ENCODE measurements at regions not wholly inside any gene's neighbourhood (a gene's known extent, or its start where the extent isn't known, plus 50 kb on each side); places are given as distances from the start of the nearest gene placed in this dataset.
"Not testable (repeated sequence)": the region's sequence is repeated elsewhere in the genome, so short reads cannot be mapped to it uniquely, and the experiment has no call there.

DNA sequence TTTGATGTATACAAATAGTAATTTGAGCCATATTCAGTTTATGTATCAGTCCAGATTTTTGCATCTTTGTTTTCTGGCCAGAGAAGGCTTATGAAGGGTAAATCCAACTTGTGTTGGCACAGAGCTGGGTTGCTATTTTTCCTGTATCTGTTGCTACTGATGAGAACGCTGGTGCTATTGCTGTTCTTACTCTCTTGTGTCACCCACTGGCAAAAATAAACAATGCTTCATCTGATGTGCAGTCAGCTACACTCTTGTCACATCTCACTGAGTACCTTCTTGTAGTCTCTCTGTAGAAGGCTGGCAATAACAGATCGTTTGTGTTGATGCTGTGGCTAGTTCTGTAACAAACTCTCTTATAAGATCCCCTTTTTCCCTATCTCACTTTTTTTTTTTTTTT, 323.4 kb downstream of the CDH19 start:
- no peak for DNase-seq

DNA sequence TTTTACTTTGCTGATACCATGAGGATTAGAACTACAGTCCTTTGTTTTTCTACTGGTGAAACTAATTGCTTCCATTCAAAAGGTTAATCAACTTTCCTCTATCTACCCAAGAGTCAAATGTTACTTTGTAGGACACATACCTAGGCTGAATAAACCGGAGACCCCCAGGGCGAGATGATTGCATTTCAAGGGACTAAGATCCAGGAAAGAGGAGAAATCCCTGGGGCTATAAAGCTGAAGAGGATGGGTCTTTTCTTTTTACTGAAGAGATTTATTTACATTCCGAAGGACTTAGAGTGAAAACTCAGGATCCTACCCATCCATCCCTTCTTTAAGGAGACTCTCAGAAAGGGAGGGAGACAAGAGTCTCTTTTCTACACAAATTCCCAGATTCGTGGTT, 331.9 kb downstream of the CDH19 start:
- DNase-seq (no peak), ATAC-seq (no peak)

More for the DNA sequence above, 323.4 kb downstream of the CDH19 start:
- no peak for ATAC-seq

DNA sequence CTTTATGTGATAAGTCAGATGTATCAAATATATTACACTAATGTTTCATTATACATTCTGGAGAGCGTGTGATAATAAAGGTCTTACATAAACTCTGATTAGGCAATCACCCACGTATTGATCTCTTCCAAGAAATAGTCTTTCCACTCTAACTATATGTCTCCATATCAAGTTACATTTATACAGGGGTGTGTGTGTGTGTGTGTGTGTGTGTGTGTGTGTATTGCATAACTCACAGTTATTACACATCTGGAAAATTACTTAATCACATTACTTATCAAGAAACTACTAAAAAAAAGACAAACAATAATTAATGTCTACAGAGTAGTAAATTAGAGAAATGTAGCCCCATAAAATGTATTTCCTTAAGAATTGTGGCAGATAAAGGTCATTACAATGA, 339.8 kb downstream of the CDH19 start:
- ATAC-seq (no peak), DNase-seq (no peak)

DNA sequence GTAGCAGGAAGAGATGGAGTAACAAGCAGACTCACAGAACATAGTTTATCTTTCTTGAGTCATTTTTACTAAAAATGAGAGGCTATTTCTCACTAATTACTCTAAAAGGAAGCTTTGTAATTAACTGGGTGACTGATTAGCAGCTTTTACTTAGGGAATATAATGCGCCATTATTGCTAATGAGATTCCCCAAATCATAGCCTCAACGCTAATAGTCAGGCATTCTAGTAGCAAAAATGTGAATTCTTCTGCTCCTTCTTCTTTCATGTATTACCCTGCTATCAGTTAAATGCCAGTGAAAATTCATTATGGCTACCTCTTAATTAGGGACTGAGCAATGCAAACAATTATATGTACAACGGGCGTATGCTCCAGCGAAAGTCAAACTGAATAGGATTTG, 349.8 kb downstream of the CDH19 start:
- DNase-seq (no peak), ATAC-seq (no peak)

DNA sequence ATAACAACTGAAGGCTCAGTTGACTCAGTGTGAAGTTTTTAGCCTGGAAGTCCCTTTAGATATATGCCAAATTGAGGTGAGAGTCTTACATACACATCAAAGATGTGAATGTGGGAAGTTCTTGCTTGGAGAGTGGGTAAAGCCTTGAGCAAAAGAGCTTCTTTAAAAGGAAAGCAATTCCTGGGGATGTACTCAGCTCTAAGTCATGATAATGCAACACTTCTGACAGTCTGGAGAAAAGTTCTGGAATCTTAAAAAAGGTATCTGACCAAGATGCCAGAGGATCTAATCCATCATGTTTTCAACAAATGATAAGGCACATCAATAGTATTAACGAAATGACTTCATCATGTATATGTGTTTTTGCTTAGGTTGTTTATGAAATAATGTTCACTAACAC, 351.2 kb downstream of the CDH19 start:
- ATAC-seq (no peak), DNase-seq (no peak)

DNA sequence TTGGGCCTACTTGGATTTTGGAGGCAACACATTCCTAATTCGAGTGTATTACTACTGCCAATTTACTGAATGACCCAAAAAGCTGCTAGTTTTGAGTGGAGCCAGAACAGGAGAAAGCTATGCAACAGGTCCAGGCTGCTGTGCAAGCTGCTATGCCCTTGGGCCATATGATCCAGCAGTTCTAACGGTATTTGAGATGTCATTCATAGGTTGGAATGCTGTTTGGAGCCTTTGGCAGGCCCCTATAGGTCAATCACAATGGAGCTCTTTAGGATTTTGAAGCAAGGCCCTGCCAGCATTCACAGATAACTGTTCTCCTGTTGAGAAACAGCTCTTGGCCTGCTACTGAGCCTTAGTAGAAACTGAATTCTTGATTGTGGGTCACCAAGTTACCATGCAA, 368.7 kb downstream of the CDH19 start:
- ATAC-seq: no peak
- no peak for DNase-seq

DNA sequence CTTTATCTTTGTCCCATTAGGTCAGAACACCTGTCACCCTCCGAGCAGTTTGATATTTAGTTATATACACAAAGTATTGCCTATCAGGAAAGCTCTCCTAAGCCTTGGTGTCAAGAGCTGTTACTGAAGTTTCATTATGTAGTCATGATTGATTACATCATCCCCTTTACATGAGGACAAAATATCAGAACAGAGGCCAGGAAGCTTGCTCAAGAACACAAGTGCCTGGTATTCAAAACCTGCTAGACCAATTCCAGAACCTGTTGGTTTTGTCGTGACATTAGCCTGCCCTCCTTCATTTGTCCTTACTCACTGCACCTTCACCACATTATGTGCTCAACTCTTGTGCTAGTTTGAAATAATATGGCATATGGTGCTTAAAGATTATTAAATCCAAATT, 377.1 kb downstream of the CDH19 start:
- ATAC-seq: no peak
- DNase-seq: no peak

DNA sequence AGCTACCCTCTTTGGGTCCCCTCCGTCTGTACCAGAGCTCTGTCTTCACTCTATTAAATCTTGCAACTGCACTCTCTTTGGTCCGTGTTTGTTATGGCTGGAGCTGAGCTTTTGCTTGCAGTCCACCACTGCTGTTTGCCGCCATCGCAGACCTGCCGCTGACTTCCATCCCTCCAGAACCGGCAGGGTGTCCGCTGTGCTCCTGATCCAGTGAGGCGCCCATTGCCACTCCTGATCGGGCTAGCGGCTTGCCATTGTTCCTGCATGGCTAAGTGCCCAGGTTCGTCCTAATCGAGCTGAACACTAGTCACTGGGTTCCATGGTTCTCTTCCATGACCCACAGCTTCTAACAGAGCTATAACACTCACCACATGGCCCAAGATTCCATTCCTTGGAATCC, 380.6 kb downstream of the CDH19 start:
- not testable (repeated sequence) for ATAC-seq, DNase-seq

DNA sequence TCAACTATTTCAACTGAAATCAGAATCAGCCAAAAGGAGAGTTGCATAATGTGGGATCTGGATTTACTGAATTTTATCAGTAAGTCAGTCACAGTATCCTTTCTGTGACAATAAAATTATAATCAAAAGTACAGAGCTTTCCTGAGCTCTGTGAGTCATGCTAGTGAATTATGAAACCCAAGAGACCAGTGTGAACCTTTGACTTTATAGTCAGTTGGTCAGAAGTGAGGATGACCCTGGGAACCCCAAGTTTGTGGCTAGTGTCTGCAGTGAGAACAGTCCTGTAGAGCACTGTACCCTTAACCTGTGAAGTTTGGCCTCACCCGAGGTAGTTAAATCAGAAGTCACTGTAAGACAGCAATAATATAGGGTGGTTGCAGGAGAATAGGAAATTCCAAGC, 381.7 kb downstream of the CDH19 start:
- no peak for DNase-seq
- no peak for ATAC-seq

DNA sequence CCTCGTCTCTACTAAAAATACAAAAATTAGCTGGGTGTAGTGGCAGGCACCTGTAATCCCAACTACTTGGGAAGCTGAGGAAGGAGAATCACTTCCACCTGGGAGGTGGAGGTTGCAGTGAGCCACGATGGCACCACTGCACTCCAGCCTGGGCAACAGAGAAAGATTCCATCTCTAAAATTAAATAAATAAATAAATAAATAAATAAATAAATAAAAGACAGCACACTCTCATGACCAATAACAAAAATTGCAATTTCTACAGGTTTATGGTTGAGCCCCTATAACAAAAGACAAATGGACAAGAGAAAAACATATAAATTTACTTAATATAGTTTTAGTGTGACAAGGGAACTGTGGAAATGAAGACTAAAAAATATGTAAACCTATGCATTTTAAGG, 384.1 kb downstream of the CDH19 start:
- ATAC-seq: no peak
- DNase-seq: no peak

DNA sequence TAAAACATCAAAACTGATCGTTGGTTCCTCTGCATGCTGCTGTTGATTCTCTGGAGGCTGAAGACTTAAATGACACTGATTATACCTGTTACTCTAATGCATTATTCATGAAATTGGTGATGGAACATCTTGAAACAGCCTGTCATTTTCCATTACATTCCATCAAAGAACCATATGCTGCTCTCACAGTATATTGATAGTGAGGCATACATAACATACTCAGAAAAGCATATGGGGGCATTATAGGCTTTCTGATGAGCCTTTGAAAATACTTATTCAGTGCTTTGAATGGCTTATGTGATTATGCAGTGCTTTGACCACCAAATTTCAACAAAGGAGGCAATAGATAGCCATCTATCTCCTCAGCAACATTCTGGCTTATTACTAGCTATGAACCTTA, 392.1 kb downstream of the CDH19 start:
- ATAC-seq (no peak), DNase-seq (no peak)

DNA sequence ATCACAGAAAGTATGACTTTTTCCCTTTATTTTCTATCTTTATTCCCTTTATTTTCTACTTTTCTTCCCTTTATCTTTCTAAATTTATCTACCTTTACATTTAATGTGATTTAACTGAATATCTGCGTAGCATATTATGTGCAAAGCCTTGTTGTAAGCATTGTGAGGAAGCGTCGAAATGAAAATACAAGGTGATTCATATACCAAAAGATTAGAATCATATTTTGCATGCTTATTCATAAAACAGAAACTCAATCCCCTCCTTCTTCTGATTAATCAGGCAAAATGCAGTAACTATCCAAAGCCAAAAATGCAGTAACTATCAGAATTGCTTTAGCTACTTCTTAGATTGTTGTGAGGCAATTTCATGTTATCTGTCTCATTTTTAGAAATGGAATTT, 393.0 kb downstream of the CDH19 start:
- ATAC-seq (no peak), DNase-seq (no peak)

DNA sequence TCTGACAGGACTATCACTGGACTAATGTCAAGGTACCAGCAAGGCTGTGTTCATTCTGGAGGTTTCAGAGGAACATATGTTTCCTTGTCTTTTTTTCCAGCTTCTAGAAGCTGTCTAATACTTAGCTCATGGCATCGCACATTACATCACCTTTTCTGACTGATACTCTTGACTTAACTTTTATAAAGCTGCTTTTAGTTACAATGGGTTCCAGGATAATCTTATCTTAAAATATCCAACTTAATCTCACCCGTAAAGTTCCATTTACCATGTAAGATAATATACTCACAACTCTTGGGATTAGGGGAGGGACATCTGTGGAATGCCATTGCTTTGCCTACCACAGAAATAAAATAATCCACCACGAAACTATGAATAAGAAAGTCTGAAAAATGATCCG, 394.2 kb downstream of the CDH19 start:
- DNase-seq: no peak
- no peak for ATAC-seq

DNA sequence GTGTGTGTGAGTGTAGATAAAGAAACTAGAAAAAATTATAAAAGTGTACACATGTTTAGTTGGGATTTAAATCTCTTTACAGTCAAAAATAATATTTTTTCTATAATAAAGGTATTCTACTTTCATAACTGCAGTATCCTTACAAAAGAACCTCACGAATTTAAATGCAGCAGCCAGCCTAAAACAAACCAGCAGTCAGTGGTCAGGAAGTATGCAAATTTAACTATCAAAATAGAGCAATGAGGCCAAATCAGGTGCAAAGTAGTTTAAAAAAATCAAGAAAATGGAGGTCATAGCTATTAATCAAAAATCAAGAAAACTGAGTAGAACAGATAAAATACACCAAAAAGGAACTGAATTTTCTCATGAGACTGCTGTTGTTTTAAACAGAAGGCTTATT, 407.1 kb downstream of the CDH19 start:
- ATAC-seq: no peak
- no peak for DNase-seq

DNA sequence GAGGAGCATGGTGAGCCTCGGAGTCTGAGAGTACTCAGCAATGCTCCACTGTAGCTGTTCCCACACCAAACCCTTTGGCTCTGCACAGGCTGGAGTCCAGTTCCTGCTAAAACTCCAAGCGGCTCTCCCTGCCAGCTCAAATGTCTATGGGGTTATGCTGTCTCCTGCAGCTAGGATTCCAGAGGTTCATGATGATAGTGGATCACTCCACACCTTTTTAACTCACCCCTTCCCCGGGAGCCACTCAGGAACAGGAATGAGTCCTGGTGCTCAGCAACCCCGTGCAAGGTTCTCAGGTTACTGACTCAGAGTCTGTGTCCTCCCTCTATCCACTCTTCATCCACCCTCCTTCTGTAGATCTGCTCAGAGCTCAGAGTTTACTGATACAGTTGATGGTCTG, 410.0 kb downstream of the CDH19 start:
- ATAC-seq (no peak), DNase-seq (no peak)

DNA sequence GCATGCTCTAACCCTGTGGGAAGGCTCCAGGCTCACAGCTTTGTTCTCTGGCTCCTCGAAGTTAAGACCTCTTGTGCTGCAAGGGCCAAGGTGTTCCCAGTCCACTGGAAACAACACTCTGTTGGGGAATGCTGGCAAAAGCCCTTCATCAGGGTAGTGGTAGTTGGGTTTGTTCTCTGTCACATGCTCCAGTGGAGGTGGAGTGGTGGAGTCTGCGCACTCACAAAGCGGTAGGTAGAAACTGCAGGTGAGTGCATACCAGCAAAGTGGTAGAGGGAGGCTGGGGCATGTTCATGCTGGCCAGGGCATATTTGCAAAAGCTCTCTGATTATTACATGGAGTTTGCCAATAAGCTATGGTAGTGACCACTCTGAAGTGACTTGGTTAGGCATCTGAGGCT, 410.5 kb downstream of the CDH19 start:
- no peak for DNase-seq
- no peak for ATAC-seq

DNA sequence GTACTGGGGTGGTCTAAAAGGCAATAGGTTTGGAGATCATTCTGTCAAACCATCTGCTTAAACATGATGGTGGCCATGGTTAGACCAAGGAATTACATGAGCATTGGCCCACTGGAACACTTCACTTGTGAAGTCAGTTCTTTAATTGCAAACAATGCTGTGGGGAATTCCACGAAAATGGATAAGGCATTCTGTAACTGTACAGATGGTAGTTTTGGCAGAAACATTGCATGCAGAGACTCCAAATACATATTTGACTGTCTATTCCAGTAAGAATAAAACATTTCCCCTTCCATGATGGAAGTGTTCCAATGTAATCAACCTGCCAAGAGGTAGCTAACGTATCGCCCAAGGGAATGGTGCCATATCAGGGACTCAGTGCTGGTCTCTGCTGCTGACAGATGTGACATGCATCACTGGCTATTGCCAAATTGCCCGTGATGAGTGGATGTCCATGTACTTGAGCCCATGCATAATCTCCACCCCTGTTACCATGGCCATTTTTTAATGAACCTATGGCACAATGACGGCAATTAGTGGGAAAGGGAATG, 417.9 kb downstream of the CDH7 start:
- ATAC-seq (no peak), DNase-seq (no peak)

DNA sequence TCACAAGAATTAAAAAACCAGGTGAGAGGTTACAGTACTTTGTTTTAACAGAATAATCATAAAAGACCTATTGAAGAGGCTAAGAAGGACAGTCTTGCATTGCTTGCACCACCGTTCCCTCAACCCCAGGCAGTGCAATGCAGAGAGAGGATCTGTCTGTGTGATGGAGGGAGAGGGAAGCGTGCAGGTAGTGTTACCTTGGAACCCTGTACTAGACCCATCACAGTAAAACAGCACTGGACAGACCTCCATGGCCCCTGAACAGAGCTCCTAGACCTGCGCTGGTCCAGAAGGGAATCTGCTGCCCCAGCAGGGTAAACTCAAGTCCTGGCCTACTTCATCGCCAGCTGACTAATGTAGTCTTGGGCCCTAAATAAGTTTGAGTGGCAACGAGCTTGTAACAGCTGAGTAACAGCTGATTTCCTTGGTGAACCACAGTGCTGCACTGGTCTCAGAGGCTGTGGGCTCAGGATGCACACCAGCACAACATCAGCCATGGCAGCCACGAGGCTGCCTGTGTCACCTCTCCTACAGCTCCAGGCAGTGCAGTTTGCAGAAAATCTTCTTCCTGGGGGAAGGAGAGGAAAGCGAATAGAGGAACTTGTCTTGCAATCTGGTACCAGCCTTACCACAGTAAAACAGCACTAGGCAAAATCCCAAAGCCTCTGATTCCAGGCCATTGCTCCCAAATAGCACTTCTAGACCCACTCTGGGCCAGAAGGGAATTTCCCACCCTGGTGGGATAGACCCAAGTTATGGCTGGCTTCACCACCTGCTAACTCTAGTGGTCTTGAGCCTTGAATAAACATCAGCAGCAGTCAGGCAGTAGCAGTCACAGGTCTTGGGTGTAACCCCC, 417.2 kb downstream of the CDH7 start:
- ATAC-seq: no peak

DNA sequence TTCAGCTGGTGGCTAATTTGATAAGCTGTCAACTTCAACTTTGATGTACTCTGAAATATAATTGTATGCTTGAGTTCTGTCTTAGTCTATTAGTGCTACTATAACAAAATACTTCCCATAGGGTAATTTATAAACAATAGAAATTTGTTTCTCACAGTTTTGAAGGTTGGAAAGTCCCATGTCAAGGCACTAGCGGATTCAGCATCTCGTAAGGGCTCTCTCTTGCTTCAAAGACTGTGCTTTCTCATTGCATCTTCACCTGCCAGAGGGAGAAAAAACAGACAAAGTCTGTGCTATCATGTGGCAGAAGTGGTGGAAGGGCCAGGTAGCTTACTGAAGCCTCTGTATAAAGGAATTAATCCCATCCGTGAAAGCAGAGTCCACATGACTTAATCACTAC, 409.2 kb downstream of the CDH7 start:
- no peak for DNase-seq
- no peak for ATAC-seq

More for the DNA sequence above, 417.2 kb downstream of the CDH7 start:
- DNase-seq: no peak

DNA sequence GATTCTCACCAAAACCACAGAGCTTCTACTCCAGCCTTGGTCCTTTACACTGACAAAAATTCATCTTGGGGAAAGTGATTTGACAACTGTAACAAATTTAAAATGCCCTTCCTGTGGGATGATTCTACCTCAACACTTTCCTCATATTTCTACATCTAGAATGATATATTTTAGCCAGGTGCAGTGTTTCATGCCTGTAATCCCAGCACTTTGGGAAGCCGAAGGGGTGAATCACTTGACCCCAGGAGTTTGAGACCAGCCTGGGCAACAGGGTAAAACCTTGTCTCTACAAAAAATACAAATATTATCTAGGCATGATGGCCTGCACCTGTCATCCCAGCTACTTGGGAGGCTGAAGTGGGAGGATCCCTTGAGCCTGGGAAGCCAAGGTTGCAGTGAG, 408.6 kb downstream of the CDH7 start:
- ATAC-seq: no peak
- no peak for DNase-seq

DNA sequence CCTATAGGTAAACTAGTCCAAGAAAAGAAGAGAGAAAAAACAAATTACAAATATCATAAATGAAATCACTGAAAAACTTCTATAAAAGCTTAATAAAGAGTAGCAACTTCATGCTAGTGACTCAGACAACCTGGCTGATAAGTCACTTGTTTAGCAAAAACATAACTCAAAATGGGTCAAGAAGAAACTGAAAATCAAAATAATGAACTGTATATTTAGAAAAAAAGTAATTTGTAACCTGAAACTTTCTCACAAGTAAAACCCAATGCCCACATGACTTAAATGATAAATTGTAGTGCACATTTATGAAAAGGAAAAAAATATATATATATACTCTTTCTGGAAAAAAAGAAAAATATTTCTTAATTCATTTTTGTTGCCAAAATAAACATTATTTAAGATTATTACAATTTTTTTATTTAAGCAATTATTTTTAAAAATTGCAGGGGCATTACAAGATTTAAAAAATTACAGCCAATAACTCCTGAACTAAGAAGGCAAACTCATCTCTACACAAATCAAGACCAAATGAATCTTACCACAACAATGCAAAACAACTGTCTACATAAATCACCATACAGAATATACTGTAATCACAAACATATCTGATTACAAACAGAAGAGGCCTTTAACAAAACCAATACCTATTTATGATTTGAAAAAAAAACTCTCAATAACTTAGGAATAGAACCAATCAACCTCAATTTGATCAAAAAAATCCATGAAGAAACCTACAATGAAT, 406.3 kb downstream of the CDH7 start:
- ATAC-seq (no peak), DNase-seq (no peak)

DNA sequence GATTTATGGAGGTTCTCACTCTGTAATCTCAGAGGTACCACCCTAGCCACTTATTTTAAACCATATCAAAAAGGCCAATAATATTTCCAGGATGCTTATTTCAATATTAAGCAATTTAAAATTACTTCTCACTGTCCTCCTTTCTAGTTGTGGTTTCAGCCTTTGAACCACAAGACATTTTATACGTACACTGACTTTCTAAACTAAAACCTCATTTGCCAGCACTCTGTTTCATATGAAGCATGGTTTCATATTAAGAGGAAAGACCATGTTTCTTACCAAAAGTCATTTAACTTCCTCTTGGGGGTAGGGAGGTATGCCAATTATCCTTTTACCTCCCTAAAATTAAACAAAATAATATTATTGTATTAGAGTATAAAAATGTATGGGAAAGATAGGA, 399.8 kb downstream of the CDH7 start:
- no peak for ATAC-seq
- no peak for DNase-seq

DNA sequence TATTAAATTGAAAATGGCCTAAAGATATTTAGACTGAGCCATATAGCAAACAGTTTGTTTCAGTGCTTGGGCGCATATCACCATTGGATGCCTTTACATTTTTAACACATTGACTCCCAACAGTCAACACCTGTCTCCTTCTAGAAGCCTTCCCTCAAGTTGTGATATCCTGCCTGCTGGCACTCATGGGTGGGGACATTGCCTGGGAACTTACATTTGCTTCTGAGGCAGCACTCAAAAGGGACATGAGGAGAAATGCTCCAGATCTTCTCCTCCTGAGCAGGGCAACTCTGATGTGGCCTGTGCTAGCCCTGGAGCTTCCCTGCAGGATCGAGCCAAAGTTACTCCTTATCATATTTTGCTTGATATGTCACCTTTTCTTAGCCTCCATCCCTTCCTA, 392.2 kb downstream of the CDH7 start:
- ATAC-seq (no peak), DNase-seq (no peak)

DNA sequence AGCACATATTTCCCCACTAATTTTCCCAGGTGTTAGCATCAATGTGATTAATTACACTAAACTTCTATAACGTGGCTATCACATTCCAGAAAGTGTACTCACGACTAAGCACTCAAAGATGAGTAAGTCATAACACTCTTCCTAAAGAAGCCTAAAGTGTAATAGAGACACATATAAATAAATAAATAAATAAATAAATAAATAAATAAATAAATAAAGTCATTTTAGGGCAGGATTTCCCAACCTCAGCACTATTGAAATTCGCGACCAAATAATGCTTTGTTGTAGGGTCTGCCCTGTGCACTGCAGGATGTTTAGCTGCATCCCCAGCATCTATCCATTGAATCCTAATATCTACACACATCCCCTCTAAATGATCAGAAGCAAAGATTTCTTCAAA, 390.9 kb downstream of the CDH7 start:
- ATAC-seq (no peak), DNase-seq (no peak)

Data from stimulated activated naive CD8-positive, alpha-beta T cell treated with anti-CD3 and anti-CD28 coated beads, Interleukin-15, Interleukin-2, amounts not matched to agents 100 U/mL and 50 U/mL, for 24 hours (primary cell).